ENCODE measurements at regions not wholly inside any gene's neighbourhood (a gene's known extent, or its start where the extent isn't known, plus 50 kb on each side); places are given as distances from the start of the nearest gene placed in this dataset.

DNA sequence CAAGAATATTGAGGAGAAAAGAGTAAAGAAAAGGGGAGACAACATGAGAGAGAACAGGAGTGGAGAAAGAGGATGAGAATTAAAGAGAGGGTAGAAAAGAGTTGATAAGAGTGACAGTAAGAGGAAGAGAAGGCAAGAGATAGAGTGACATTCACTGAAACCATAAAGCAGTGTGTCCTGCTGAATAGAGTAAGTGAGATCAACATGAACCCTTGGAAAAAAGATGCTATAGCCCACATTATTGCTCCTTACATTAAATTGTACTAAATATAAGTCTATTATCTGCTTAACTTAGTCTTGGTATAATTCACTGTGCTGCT, 489.5 kb downstream of the SHISA9 start:
- no peaks in the 10 kb centered on the region for H3K27me3 ChIP-seq (ENCODE audit: control insufficient read depth, insufficient read depth, low read length)
- H3K4me1 ChIP-seq (ENCODE audit: control insufficient read depth, insufficient read depth, low read length, poor library complexity, severe bottlenecking): no peaks in the 10 kb centered on the region
- no peaks in the 10 kb centered on the region for H3K36me3 ChIP-seq (ENCODE audit: control insufficient read depth, insufficient read depth, low read length)
- H3K4me3 ChIP-seq (ENCODE audit: low read depth, low read length): no peak overlapping the region
- Mint-ChIP-seq H3K27me3 (no peaks in the 10 kb centered on the region), H3K9me3 (peaks cover 0 to 15% (median 5%) of the 10 kb centered on the region in 7 donors), H3K36me3 (no peaks in the 10 kb centered on the region), H3K4me3 (no peak overlapping the region), H3K27ac (no peak overlapping the region), H3K4me1 (no peaks in the 10 kb centered on the region)
- DNase-seq: no peak
- H3K9me3 ChIP-seq (ENCODE audit: control insufficient read depth in 2 of 2, low read length in 2 of 2): peaks cover 3 to 7% of the 10 kb centered on the region in 2 experiments
- H3K27ac ChIP-seq (ENCODE audit: insufficient read depth, low read length, poor library complexity, severe bottlenecking): no peak overlapping the region
- no peak for ATAC-seq (ENCODE audit: low read depth in 2 of 2)

DNA sequence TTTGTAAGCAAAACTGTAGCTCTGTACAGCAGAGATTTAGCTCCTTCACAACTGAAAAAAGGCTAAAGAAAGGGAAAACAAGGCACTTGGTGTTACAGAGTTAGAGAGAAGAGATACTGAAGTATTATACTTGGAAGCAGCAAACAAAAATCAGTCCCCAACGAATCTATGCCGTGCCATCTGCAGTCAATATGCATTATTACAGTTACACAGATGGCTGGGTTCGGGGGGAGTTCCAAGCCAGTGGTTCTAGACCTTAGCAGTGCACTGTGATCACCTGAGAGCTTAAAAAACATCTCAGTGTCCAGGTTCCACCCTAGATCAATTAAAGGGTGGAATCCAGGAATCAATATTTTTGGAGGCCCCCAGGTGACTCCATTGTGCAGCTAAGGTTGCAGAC, 489.9 kb downstream of the SHISA9 start:
- H3K4me1 Mint-ChIP-seq: no peaks in the 10 kb centered on the region
- ATAC-seq (ENCODE audit: low read depth in 2 of 2): no peak
- DNase-seq: no peak
- Histone ChIP-seq H3K4me1 (ENCODE audit: control insufficient read depth, insufficient read depth, low read length, poor library complexity, severe bottlenecking) (no peaks in the 10 kb centered on the region), H3K36me3 (ENCODE audit: control insufficient read depth, insufficient read depth, low read length) (no peaks in the 10 kb centered on the region), H3K27me3 (ENCODE audit: control insufficient read depth, insufficient read depth, low read length) (no peaks in the 10 kb centered on the region), H3K4me3 (ENCODE audit: low read depth, low read length) (no peak overlapping the region), H3K27ac (ENCODE audit: insufficient read depth, low read length, poor library complexity, severe bottlenecking) (no peak overlapping the region), H3K9me3 (ENCODE audit: control insufficient read depth in 2 of 2, low read length in 2 of 2) (peaks cover 3% of the 10 kb centered on the region in 2 experiments)
- no peaks in the 10 kb centered on the region for H3K27me3 Mint-ChIP-seq
- no peak overlapping the region for H3K27ac Mint-ChIP-seq
- H3K9me3 Mint-ChIP-seq: peaks cover 0 to 14% (median 4%) of the 10 kb centered on the region in 7 donors
- no peak overlapping the region for H3K4me3 Mint-ChIP-seq
- H3K36me3 Mint-ChIP-seq: no peaks in the 10 kb centered on the region

DNA sequence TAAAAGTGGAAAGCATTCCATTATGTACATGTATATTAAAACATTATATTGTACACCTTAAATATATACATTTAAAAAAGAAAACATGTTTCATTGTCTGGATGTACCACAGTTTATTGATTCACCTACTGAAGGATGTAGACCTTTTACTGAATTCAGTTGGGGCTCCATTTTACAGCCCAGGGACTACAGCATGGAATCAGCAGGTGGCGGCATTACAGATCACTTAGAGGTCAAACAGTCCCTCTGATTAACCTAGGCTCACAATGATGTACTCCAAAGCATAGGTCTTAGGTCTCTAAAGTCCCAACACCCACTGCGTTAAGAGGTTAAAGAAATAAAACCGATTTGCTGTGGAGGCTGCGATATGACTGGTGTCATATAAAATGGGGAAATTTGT, 490.9 kb downstream of the SHISA9 start:
- Histone ChIP-seq H3K27ac (ENCODE audit: insufficient read depth, low read length, poor library complexity, severe bottlenecking) (no peak overlapping the region), H3K9me3 (ENCODE audit: control insufficient read depth in 2 of 2, low read length in 2 of 2) (peaks cover 0 to 3% of the 10 kb centered on the region in 2 experiments), H3K4me3 (ENCODE audit: low read depth, low read length) (no peak overlapping the region), H3K27me3 (ENCODE audit: control insufficient read depth, insufficient read depth, low read length) (no peaks in the 10 kb centered on the region), H3K4me1 (ENCODE audit: control insufficient read depth, insufficient read depth, low read length, poor library complexity, severe bottlenecking) (no peaks in the 10 kb centered on the region), H3K36me3 (ENCODE audit: control insufficient read depth, insufficient read depth, low read length) (no peaks in the 10 kb centered on the region)
- Mint-ChIP-seq H3K4me3 (no peak overlapping the region), H3K36me3 (no peaks in the 10 kb centered on the region), H3K27ac (no peak overlapping the region), H3K9me3 (peaks cover 0 to 12% (median 2%) of the 10 kb centered on the region in 7 donors), H3K4me1 (no peaks in the 10 kb centered on the region), H3K27me3 (no peaks in the 10 kb centered on the region)
- ATAC-seq (ENCODE audit: low read depth in 2 of 2): no peak
- DNase-seq: no peak

DNA sequence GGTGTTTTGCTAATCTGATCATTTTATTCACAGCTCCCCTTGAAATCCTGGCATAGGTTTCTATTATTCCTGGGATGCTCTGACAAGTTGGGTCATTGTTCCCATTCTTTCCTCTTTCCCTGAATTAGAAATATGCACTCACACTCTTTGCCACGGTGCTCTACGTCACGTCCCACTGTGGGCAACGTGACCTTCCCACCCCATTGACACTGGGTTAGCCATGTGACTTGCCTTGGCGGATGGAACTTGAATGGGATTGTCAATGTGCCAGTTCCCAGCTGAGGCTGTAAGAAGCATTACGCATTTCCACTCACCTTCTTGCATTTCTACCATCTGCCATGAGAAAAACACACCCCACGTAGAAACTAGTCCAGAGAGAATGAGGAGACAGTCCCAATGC, 492.4 kb downstream of the SHISA9 start:
- no peaks in the 10 kb centered on the region for H3K27me3 Mint-ChIP-seq
- Histone ChIP-seq H3K27ac (ENCODE audit: insufficient read depth, low read length, poor library complexity, severe bottlenecking) (no peak overlapping the region), H3K36me3 (ENCODE audit: control insufficient read depth, insufficient read depth, low read length) (no peaks in the 10 kb centered on the region), H3K4me1 (ENCODE audit: control insufficient read depth, insufficient read depth, low read length, poor library complexity, severe bottlenecking) (no peaks in the 10 kb centered on the region), H3K27me3 (ENCODE audit: control insufficient read depth, insufficient read depth, low read length) (no peaks in the 10 kb centered on the region), H3K9me3 (ENCODE audit: control insufficient read depth in 2 of 2, low read length in 2 of 2) (no peaks in the 10 kb centered on the region), H3K4me3 (ENCODE audit: low read depth, low read length) (no peak overlapping the region)
- no peaks in the 10 kb centered on the region for H3K4me1 Mint-ChIP-seq
- DNase-seq: no peak
- H3K36me3 Mint-ChIP-seq: no peaks in the 10 kb centered on the region
- H3K27ac Mint-ChIP-seq: no peak overlapping the region
- H3K9me3 Mint-ChIP-seq: peaks cover 0 to 12% (median 2%) of the 10 kb centered on the region in 7 donors
- no peak overlapping the region for H3K4me3 Mint-ChIP-seq
- no peak for ATAC-seq (ENCODE audit: low read depth in 2 of 2)

DNA sequence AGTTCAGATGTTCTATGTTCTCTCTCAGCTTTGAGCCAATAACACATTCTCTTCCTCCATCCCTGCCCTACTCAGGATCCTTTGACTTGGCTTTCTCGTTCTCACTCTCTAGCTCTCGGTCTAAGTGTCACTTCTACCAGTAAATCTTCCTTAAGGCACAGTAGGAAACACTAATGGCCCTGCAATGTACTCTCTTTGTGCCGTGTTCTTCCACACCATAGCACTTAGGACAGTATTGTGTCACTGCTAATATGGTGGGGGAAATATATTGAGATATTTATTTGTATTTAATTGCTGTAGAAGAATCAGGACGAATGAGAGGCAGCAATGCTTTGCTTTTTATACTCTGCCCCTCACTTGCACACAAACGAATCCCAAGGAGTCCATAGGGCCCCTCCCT, 493.1 kb downstream of the SHISA9 start:
- H3K27me3 ChIP-seq (ENCODE audit: control insufficient read depth, insufficient read depth, low read length): no peaks in the 10 kb centered on the region
- Mint-ChIP-seq H3K36me3 (no peaks in the 10 kb centered on the region), H3K4me1 (no peaks in the 10 kb centered on the region), H3K27ac (no peak overlapping the region), H3K27me3 (no peaks in the 10 kb centered on the region), H3K4me3 (no peak overlapping the region), H3K9me3 (peaks cover 0 to 12% (median 0%) of the 10 kb centered on the region in 7 donors)
- DNase-seq (no peak), ATAC-seq (ENCODE audit: low read depth in 2 of 2) (no peak)
- H3K27ac ChIP-seq (ENCODE audit: insufficient read depth, low read length, poor library complexity, severe bottlenecking): no peak overlapping the region
- H3K36me3 ChIP-seq (ENCODE audit: control insufficient read depth, insufficient read depth, low read length): no peaks in the 10 kb centered on the region
- no peak overlapping the region for H3K4me3 ChIP-seq (ENCODE audit: low read depth, low read length)
- H3K4me1 ChIP-seq (ENCODE audit: control insufficient read depth, insufficient read depth, low read length, poor library complexity, severe bottlenecking): no peaks in the 10 kb centered on the region
- H3K9me3 ChIP-seq (ENCODE audit: control insufficient read depth in 2 of 2, low read length in 2 of 2): no peaks in the 10 kb centered on the region

DNA sequence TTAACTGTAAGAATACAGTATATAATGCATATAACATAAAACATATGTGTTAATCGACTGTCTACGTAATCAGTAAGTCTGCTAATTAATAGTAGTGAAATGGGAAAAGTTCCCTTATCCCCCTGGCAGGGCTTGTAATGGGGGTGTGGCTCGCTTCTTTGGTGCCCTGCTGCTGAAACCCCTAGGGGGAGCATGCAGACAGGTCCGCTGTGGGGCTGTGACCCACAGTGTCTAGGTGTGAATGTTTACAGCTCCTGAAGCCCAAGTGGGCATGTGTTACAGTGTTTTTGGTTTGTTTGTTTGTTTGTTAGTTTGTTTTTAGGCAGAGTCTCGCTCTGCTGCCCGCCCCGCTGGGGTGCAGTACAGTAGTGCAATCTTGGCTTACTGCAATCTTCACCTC, 495.7 kb downstream of the SHISA9 start:
- Mint-ChIP-seq H3K36me3 (no peaks in the 10 kb centered on the region), H3K27me3 (no peaks in the 10 kb centered on the region), H3K27ac (no peak overlapping the region), H3K4me3 (no peak overlapping the region), H3K9me3 (peaks cover 0 to 13% (median 2%) of the 10 kb centered on the region in 7 donors), H3K4me1 (no peaks in the 10 kb centered on the region)
- H3K4me3 ChIP-seq (ENCODE audit: low read depth, low read length): no peak overlapping the region
- DNase-seq: no peak
- no peak overlapping the region for H3K27ac ChIP-seq (ENCODE audit: insufficient read depth, low read length, poor library complexity, severe bottlenecking)
- no peaks in the 10 kb centered on the region for H3K9me3 ChIP-seq (ENCODE audit: control insufficient read depth in 2 of 2, low read length in 2 of 2)
- ATAC-seq (ENCODE audit: low read depth in 2 of 2): no peak
- H3K27me3 ChIP-seq (ENCODE audit: control insufficient read depth, insufficient read depth, low read length): no peaks in the 10 kb centered on the region
- H3K36me3 ChIP-seq (ENCODE audit: control insufficient read depth, insufficient read depth, low read length): no peaks in the 10 kb centered on the region
- no peaks in the 10 kb centered on the region for H3K4me1 ChIP-seq (ENCODE audit: control insufficient read depth, insufficient read depth, low read length, poor library complexity, severe bottlenecking)

DNA sequence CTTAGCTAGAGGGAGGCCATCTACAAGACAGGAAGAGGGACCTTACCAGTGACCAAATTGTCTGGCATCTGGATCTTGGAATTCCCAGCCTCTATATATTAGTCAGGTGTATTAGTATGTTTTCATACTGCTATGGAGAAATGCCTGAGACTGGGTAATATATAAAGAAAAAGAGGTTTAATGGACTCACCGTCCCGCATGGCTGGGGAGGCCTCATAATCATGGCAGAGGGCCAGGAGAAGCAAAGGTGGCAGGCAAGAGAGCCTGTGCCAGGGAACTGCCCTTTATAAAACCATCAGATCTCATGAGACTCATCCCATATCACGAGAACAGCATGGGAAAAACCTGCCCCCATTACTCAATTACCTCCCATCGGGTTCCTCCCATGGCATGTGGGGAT, 500.2 kb downstream of the SHISA9 start:
- no peaks in the 10 kb centered on the region for H3K4me1 ChIP-seq (ENCODE audit: control insufficient read depth, insufficient read depth, low read length, poor library complexity, severe bottlenecking)
- no peak overlapping the region for H3K4me3 ChIP-seq (ENCODE audit: low read depth, low read length)
- H3K36me3 Mint-ChIP-seq: no peaks in the 10 kb centered on the region
- H3K9me3 Mint-ChIP-seq: peaks cover 0 to 7% (median 3%) of the 10 kb centered on the region in 7 donors
- ATAC-seq (ENCODE audit: low read depth in 2 of 2): no peak
- no peak for DNase-seq
- no peak overlapping the region for H3K27ac Mint-ChIP-seq
- no peaks in the 10 kb centered on the region for H3K27me3 ChIP-seq (ENCODE audit: control insufficient read depth, insufficient read depth, low read length)
- H3K27ac ChIP-seq (ENCODE audit: insufficient read depth, low read length, poor library complexity, severe bottlenecking): no peak overlapping the region
- H3K4me1 Mint-ChIP-seq: no peaks in the 10 kb centered on the region
- no peaks in the 10 kb centered on the region for H3K36me3 ChIP-seq (ENCODE audit: control insufficient read depth, insufficient read depth, low read length)
- H3K4me3 Mint-ChIP-seq: no peak overlapping the region
- H3K27me3 Mint-ChIP-seq: no peaks in the 10 kb centered on the region
- H3K9me3 ChIP-seq (ENCODE audit: control insufficient read depth in 2 of 2, low read length in 2 of 2): no peaks in the 10 kb centered on the region

DNA sequence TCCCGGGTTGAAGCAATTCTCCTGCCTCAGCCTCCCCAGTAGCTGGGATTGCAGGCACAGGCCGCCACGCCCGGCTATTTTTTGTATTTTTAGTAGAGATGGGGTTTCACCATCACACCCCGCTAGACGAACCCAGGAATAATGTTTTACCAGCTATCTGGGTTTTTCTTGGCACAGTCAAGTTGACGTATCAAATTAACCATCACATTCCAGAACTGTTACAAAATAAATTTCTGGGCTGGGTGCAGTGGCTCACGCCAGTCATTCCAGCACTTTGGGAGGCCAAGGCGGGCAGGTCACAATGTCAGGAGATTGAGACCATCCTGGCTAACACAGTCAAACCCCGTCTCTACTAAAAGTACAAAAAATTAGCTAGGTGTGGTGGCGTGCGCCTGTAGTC, 501.2 kb downstream of the SHISA9 start:
- H3K4me1 Mint-ChIP-seq: no peaks in the 10 kb centered on the region
- Histone ChIP-seq H3K4me3 (ENCODE audit: low read depth, low read length) (no peak overlapping the region), H3K4me1 (ENCODE audit: control insufficient read depth, insufficient read depth, low read length, poor library complexity, severe bottlenecking) (no peaks in the 10 kb centered on the region), H3K27me3 (ENCODE audit: control insufficient read depth, insufficient read depth, low read length) (no peaks in the 10 kb centered on the region), H3K27ac (ENCODE audit: insufficient read depth, low read length, poor library complexity, severe bottlenecking) (no peak overlapping the region), H3K36me3 (ENCODE audit: control insufficient read depth, insufficient read depth, low read length) (no peaks in the 10 kb centered on the region), H3K9me3 (ENCODE audit: control insufficient read depth in 2 of 2, low read length in 2 of 2) (no peaks in the 10 kb centered on the region)
- no peaks in the 10 kb centered on the region for H3K27me3 Mint-ChIP-seq
- H3K36me3 Mint-ChIP-seq: no peaks in the 10 kb centered on the region
- H3K9me3 Mint-ChIP-seq: peaks cover 2 to 7% (median 3%) of the 10 kb centered on the region in 7 donors
- ATAC-seq (ENCODE audit: low read depth in 2 of 2): no peak
- no peak overlapping the region for H3K4me3 Mint-ChIP-seq
- no peak for DNase-seq
- no peak overlapping the region for H3K27ac Mint-ChIP-seq
